ENCODE measurements at regions not wholly inside any gene's neighbourhood (a gene's known extent, or its start where the extent isn't known, plus 50 kb on each side); places are given as distances from the start of the nearest gene placed in this dataset.

DNA sequence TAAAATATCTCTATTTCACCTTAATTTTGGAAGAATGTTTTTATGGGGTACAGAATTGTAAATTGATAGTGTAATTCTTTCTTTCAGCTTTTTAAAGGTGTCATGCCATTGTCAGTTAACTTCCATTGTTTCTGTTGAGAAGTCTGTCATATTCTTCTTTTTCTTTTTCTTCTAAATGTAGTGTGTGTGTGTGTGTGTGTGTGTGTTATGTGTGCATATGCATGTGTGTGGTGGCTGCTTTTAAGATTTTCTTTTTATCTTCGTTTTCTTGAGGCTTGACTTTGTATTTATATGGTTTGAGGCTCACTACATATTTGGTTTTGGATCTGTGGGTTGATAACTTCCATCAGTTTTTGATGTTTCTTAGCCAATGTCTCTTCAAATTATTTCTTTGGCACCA, 176.5 kb downstream of the OGFRL1 start:
- Histone ChIP-seq H3K36me3 (no peaks in the 10 kb centered on the region), H3K9me3 (no peaks in the 10 kb centered on the region), H3K27me3 (no peaks in the 10 kb centered on the region), H3K27ac (no peak overlapping the region), H3K4me3 (no peak overlapping the region), H3K4me1 (peaks cover 0 to 7% (median 0%) of the 10 kb centered on the region in 3 donors)
- no peak for DNase-seq
- no peak for TF ChIP-seq CTCF (IDR thresholded peaks at IDR 0.05)
- TF ChIP-seq POLR2A (IDR thresholded peaks at IDR 0.05): no peak
- intact Hi-C loops (cut with DNase I): no loop called here
- WGBS, 2 donors: 14 to 26% methylated on average over 1 of the region's 1 CpG

DNA sequence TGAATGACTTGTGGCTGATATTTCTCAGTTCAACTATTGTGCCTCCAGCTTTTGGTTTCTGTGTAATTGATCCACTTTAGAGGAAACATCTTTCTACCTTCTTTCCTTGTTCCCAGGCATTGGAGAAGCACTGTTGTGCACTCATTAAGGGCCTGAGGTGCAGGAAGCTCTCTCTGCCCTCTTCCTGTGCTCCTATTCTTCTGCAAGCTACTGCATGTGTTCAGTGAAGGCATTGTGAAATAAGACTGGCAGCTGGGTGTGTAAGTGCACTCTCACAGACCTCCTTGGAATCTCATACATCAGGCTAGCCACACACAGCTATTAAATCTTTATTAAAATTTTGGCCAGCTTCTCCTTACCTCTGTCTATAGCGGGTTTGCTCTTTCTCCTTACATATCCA, 177.8 kb downstream of the OGFRL1 start:
- peaks cover 0 to 7% (median 0%) of the 10 kb centered on the region in 3 donors for H3K4me1 ChIP-seq
- H3K36me3 ChIP-seq: no peaks in the 10 kb centered on the region
- H3K27me3 ChIP-seq: no peaks in the 10 kb centered on the region
- 70 to 81% methylated on average over 1 of the region's 1 CpG for whole genome bisulfite sequencing, 2 donors
- no peaks in the 10 kb centered on the region for H3K9me3 ChIP-seq
- no peak overlapping the region for H3K27ac ChIP-seq
- no peak overlapping the region for H3K4me3 ChIP-seq
- intact Hi-C loops (cut with DNase I): no loop called here
- no peak for TF ChIP-seq POLR2A (IDR thresholded peaks at IDR 0.05)
- TF ChIP-seq CTCF (IDR thresholded peaks at IDR 0.05): no peak
- DNase-seq: no peak

GRCh38 chr6:71468038-71468437, 179.4 kb downstream of the OGFRL1 start:
- intact Hi-C loops (cut with DNase I): no loop called here
- no peaks in the 10 kb centered on the region for H3K9me3 ChIP-seq
- H3K4me3 ChIP-seq: no peak overlapping the region
- no peaks in the 10 kb centered on the region for H3K27me3 ChIP-seq
- no peak for TF ChIP-seq POLR2A (IDR thresholded peaks at IDR 0.05)
- TF ChIP-seq CTCF (IDR thresholded peaks at IDR 0.05): no peak
- DNase-seq: no peak
- no peaks in the 10 kb centered on the region for H3K36me3 ChIP-seq
- peaks cover 0 to 7% (median 0%) of the 10 kb centered on the region in 3 donors for H3K4me1 ChIP-seq
- H3K27ac ChIP-seq: peak overlapping the region in 1 of 4 donors; percentile 75

- DNase-seq: no peak
- TF ChIP-seq POLR2A (IDR thresholded peaks at IDR 0.05) (no peak), CTCF (IDR thresholded peaks at IDR 0.05) (no peak)
- peak overlapping the region; percentile 39 to 87 (median 61) for H3K27ac ChIP-seq
- 33 to 39% methylated on average over 5 to 7 of the region's 7 CpGs for WGBS, 2 donors
- H3K27me3 ChIP-seq: no peaks in the 10 kb centered on the region
- H3K36me3 ChIP-seq: no peaks in the 10 kb centered on the region
- H3K4me3 ChIP-seq: peak overlapping the region in 1 of 4 donors; percentile 5
- peaks cover 0 to 7% (median 0%) of the 10 kb centered on the region in 3 donors for H3K4me1 ChIP-seq
- intact Hi-C loops (cut with DNase I): no loop called here
- H3K9me3 ChIP-seq: no peaks in the 10 kb centered on the region
Measured at GRCh38 chr6:71468841-71469700, 180.5 kb downstream of the OGFRL1 start.

DNA sequence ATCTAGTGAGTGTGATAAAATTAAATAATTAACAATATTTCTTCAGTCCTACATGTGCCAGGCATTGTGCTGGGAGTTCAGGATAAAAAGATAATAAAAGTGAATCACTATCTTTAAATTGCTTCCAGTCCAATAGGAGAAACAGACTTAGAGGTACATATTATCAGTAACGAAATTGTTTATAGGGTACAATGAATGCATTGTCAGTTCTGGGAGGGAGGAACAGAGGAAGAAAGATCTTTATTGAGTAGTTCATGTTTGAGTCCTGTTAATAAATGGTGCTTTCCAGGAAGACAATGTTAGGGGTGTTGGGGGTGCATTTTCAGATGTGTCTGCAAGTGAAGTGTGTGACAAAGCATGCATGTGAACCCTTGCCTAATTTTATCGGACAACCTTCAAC, 183.1 kb downstream of the OGFRL1 start:
- DNase-seq: no peak
- no peaks in the 10 kb centered on the region for H3K36me3 ChIP-seq
- H3K4me1 ChIP-seq: peaks cover 0 to 7% (median 0%) of the 10 kb centered on the region in 3 donors
- no peaks in the 10 kb centered on the region for H3K27me3 ChIP-seq
- H3K9me3 ChIP-seq: no peaks in the 10 kb centered on the region
- WGBS, 2 donors: 80 to 85% methylated on average over 2 of the region's 2 CpGs
- intact Hi-C loops (cut with DNase I): no loop called here
- TF ChIP-seq CTCF (IDR thresholded peaks at IDR 0.05): no peak
- TF ChIP-seq POLR2A (IDR thresholded peaks at IDR 0.05): no peak
- H3K27ac ChIP-seq: no peak overlapping the region
- H3K4me3 ChIP-seq: no peak overlapping the region

Data from esophagus squamous epithelium (tissue), 5 donors.